GM10266 (cell line): ENCODE measurements at regions not wholly inside any gene's neighbourhood (a gene's known extent, or its start where the extent isn't known, plus 50 kb on each side); places are given as distances from the start of the nearest gene placed in this dataset.

Experiments used
- DNase-seq: peaks from one replicate; pipeline ENCODE4 v3.0.0; 2012; ENCODE audit errors: extremely low spot score
- CTCF ChIP-seq: IDR thresholded peaks from 2 replicates; pipeline ENCODE4 v1.5.1; 2012; ENCODE audit warnings: mild to moderate bottlenecking, low read depth; ENCODE audit not compliant: control insufficient read depth, insufficient read depth; ENCODE audit errors: missing control alignments

GRCh38 chr13:44075113-44075512 lies 195.4 kb downstream of the LACC1 start:
- DNase-seq, result no peak
- no peak for TF ChIP-seq CTCF

- no peak for TF ChIP-seq CTCF
- no peak for DNase-seq
Observed at GRCh38 chr13:44078806-44079376, 199.2 kb downstream of the LACC1 start.

- DNase-seq, result no peak
- TF ChIP-seq CTCF, result no peak
Observed at GRCh38 chr13:44079413-44080205, 199.9 kb downstream of the LACC1 start.

- DNase-seq, result no peak
- TF ChIP-seq CTCF, result no peak
Observed at GRCh38 chr13:44084146-44084545, 204.4 kb downstream of the LACC1 start.

- DNase-seq, result no peak
- no peak for TF ChIP-seq CTCF
Observed at GRCh38 chr13:44086389-44086788, 206.7 kb downstream of the LACC1 start.

- no peak for DNase-seq
- TF ChIP-seq CTCF, result no peak
Observed at GRCh38 chr13:44088411-44088810, 208.7 kb downstream of the LACC1 start.

- no peak for DNase-seq
- TF ChIP-seq CTCF, result no peak
Observed at GRCh38 chr13:44088991-44089413, 209.3 kb downstream of the LACC1 start.
